GM18873 (cell line): ENCODE measurements at regions not wholly inside any gene's neighbourhood (a gene's known extent, or its start where the extent isn't known, plus 50 kb on each side); places are given as distances from the start of the nearest gene placed in this dataset.
"Not testable (repeated sequence)": the region's sequence is repeated elsewhere in the genome, so short reads cannot be mapped to it uniquely, and the experiment has no call there.

Experiments used
- ATAC-seq: cut with Tn5 transposase; IDR thresholded peaks from one replicate; pipeline ENCODE4 v1.9.1; 2021; ENCODE audit warnings: mild to moderate bottlenecking, moderate library complexity, moderate number of reproducible peaks; ENCODE audit not compliant: unreplicated experiment, low FRiP score

- not testable (repeated sequence) for ATAC-seq
Measured at GRCh38 chr4:134914250-134914649, 712.7 kb upstream of the PABPC4L start.

GRCh38 chr4:134911941-134912340 lies 710.4 kb upstream of the PABPC4L start:
- ATAC-seq = no peak

GRCh38 chr4:134906404-134907023 lies 704.9 kb upstream of the PABPC4L start:
- ATAC-seq = no peak

- ATAC-seq = no peak
Measured at GRCh38 chr4:134905061-134905460, 703.5 kb upstream of the PABPC4L start.

- ATAC-seq = no peak
Measured at GRCh38 chr4:134888156-134888555, 686.6 kb upstream of the PABPC4L start.

GRCh38 chr4:134885436-134885835 lies 683.8 kb upstream of the PABPC4L start:
- no peak for ATAC-seq

- ATAC-seq = no peak
Measured at GRCh38 chr4:134883831-134884449, 682.4 kb upstream of the PABPC4L start.

GRCh38 chr4:134879019-134879418 lies 677.4 kb upstream of the PABPC4L start:
- no peak for ATAC-seq

GRCh38 chr4:134867027-134867426 lies 665.4 kb upstream of the PABPC4L start:
- ATAC-seq = no peak

- ATAC-seq = no peak
Measured at GRCh38 chr4:134865675-134866074, 664.1 kb upstream of the PABPC4L start.

GRCh38 chr4:134862116-134862515 lies 660.5 kb upstream of the PABPC4L start:
- ATAC-seq = no peak

GRCh38 chr4:134848681-134849080 lies 647.1 kb upstream of the PABPC4L start:
- no peak for ATAC-seq

- ATAC-seq = not testable (repeated sequence)
Measured at GRCh38 chr4:134830741-134831140, 629.2 kb upstream of the PABPC4L start.

- no peak for ATAC-seq
Measured at GRCh38 chr4:134812611-134813010, 611.0 kb upstream of the PABPC4L start.

GRCh38 chr4:134807231-134807745 lies 605.7 kb upstream of the PABPC4L start:
- ATAC-seq = no peak

GRCh38 chr4:134798573-134798972 lies 597.0 kb upstream of the PABPC4L start:
- ATAC-seq = no peak

- ATAC-seq = no peak
Measured at GRCh38 chr4:134787315-134787714, 585.7 kb upstream of the PABPC4L start.

- no peak for ATAC-seq
Measured at GRCh38 chr4:134780244-134780643, 578.7 kb upstream of the PABPC4L start.

GRCh38 chr4:134777606-134778005 lies 576.0 kb upstream of the PABPC4L start:
- no peak for ATAC-seq

GRCh38 chr4:134773497-134774000 lies 572.0 kb upstream of the PABPC4L start:
- no peak for ATAC-seq

- no peak for ATAC-seq
Measured at GRCh38 chr4:134762053-134762452, 560.5 kb upstream of the PABPC4L start.

- ATAC-seq = no peak
Measured at GRCh38 chr4:134756421-134756820, 554.8 kb upstream of the PABPC4L start.
